Prostate gland (tissue), 2 donors: ENCODE measurements at regions not wholly inside any gene's neighbourhood (a gene's known extent, or its start where the extent isn't known, plus 50 kb on each side); places are given as distances from the start of the nearest gene placed in this dataset.

Experiments used
- DNase-seq: peaks from one replicate; pipeline ENCODE4 v3.0.0-alpha.2; 2019; ENCODE audit warnings: low spot score
- H3K27ac ChIP-seq, 2 donors: fragments of 200-600 bp; sonication (generic); 2 replicates each; pipeline ENCODE4 v1.5.1; 2017 to 2019
- H3K27me3 ChIP-seq: fragments of 200-600 bp; sonication (generic); replicated peaks from 2 replicates; pipeline ENCODE4 v1.5.1; 2019; ENCODE audit not compliant: insufficient read depth
- H3K36me3 ChIP-seq, 2 donors: fragments of 200-600 bp; sonication (generic); 1 replicate in 1 of 2; 2 replicates in 1 of 2; pipeline versions ENCODE4 v1.5.1 to v1.8.1; 2017 to 2019
- H3K4me1 ChIP-seq: fragments of 200-600 bp; sonication (generic); replicated peaks from 2 replicates; pipeline ENCODE4 v1.5.1; 2019
- H3K4me3 ChIP-seq, 2 donors: fragments of 200-600 bp; sonication (generic); 2 replicates each; pipeline ENCODE4 v1.5.1; 2017 to 2019
- H3K9me3 ChIP-seq: fragments of 200-600 bp; sonication (generic); 2 replicates; pipeline ENCODE4 v1.5.1; 2017
- POLR2A ChIP-seq: fragments of 450-650 bp; IDR thresholded peaks from one replicate; pipeline ENCODE4 v1.6.1; 2016; ENCODE audit warnings: antibody characterized with exemption, mild to moderate bottlenecking
- POLR2AphosphoS5 ChIP-seq: sonication (generic); formaldehyde crosslinking; IDR thresholded peaks from one replicate; pipeline ENCODE4 v1.6.1; 2017; ENCODE audit warnings: antibody characterized with exemption
- WGBS: methylation state at CpG from one replicate; pipeline ENCODE4 v1.1.5; 2018; 5-methylcytosine and 5-hydroxymethylcytosine counted together
- intact Hi-C: fragments of 100-400 bp; cut with DNase I; formaldehyde crosslinking; loops from one replicate; pipeline ENCODE4 v1.14.2; 2022
- TF ChIP-seq, protein P1 (sequence below), 4 experiments: fragments of 200-600 bp in 2 of 4; fragments of 450-650 bp in 2 of 4; sonication (generic) in 2 of 4; IDR thresholded peaks; 1 replicate in 3 of 4; 2 replicates in 1 of 4; pipeline ENCODE4 v1.5.1; 2016 to 2019; ENCODE audit warnings: antibody characterized with exemption in 4 of 4, mild to moderate bottlenecking in 2 of 4, moderate library complexity in 2 of 4

- no peaks in the 10 kb centered on the region for H3K4me1 ChIP-seq
- intact Hi-C loops, result no loop called here
- 55% methylated on average over 3 of the region's 3 CpGs for WGBS
Measured at GRCh38 chr13:99640260-99640659, 139.0 kb downstream of the TM9SF2 start.

GRCh38 chr13:99639126-99639525 is 137.9 kb downstream of the TM9SF2 start:
- WGBS, result 76% methylated on average over 4 of the region's 4 CpGs
- H3K27ac ChIP-seq, result no peak overlapping the region

More at GRCh38 chr13:99640260-99640659, 139.0 kb downstream of the TM9SF2 start:
- Histone ChIP-seq H3K27ac (no peak overlapping the region), H3K27me3 (no peaks in the 10 kb centered on the region), H3K36me3 (no peaks in the 10 kb centered on the region), H3K4me3 (no peak overlapping the region), H3K9me3 (no peaks in the 10 kb centered on the region)
- TF ChIP-seq, protein P1, sequence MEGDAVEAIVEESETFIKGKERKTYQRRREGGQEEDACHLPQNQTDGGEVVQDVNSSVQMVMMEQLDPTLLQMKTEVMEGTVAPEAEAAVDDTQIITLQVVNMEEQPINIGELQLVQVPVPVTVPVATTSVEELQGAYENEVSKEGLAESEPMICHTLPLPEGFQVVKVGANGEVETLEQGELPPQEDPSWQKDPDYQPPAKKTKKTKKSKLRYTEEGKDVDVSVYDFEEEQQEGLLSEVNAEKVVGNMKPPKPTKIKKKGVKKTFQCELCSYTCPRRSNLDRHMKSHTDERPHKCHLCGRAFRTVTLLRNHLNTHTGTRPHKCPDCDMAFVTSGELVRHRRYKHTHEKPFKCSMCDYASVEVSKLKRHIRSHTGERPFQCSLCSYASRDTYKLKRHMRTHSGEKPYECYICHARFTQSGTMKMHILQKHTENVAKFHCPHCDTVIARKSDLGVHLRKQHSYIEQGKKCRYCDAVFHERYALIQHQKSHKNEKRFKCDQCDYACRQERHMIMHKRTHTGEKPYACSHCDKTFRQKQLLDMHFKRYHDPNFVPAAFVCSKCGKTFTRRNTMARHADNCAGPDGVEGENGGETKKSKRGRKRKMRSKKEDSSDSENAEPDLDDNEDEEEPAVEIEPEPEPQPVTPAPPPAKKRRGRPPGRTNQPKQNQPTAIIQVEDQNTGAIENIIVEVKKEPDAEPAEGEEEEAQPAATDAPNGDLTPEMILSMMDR (IDR thresholded peaks at IDR 0.05), result no peak
- TF ChIP-seq POLR2A, result no peak
- TF ChIP-seq POLR2AphosphoS5, result no peak
- no peak for DNase-seq

DNA sequence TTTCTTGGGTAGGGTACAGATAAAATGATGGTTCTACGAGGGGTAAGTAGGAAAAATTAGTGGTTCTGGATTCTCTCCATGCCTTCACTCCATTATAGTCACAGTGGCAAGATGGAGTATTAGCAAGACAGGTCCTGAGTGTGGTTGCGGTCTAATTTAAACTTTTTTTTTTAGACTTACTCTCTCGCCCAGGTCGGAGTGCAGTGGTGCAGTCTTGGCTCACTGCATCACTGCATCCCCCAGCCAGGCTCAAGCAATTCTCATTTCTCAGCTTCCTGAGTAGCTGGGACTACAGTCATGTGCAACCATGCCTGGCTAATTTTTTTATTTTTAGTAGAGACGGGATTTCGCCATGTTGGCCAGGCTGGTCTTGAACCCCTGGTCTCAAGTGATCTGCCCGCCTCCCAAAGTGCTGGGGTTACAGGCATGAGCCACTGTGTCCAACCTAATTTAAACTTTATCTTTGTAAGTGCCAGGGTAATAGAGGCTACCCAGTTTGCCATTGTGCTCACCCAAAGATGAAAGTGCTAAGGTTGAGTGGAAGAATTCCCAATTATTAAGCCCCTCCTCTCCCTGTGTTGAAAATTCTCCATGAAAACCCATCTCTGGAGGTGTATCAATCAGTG is 135.6 kb downstream of the TM9SF2 start:
- Histone ChIP-seq H3K4me3 (no peak overlapping the region), H3K9me3 (no peaks in the 10 kb centered on the region), H3K27me3 (no peaks in the 10 kb centered on the region), H3K36me3 (no peaks in the 10 kb centered on the region), H3K27ac (no peak overlapping the region), H3K4me1 (no peaks in the 10 kb centered on the region)
- no peak for DNase-seq
- 96% methylated on average over 7 of the region's 7 CpGs for WGBS
- intact Hi-C loops, result no loop called here
- TF ChIP-seq POLR2A (no peak), POLR2AphosphoS5 (no peak)
- TF ChIP-seq, protein P1 (IDR thresholded peaks at IDR 0.05), result no peak

More at GRCh38 chr13:99639126-99639525, 137.9 kb downstream of the TM9SF2 start:
- no peak for DNase-seq
- H3K4me3 ChIP-seq, result no peak overlapping the region
- H3K4me1 ChIP-seq, result no peaks in the 10 kb centered on the region
- H3K27me3 ChIP-seq, result no peaks in the 10 kb centered on the region
- TF ChIP-seq POLR2A (no peak), POLR2AphosphoS5 (no peak)
- TF ChIP-seq, protein P1 (IDR thresholded peaks at IDR 0.05), result no peak
- intact Hi-C loops, result no loop called here
- no peaks in the 10 kb centered on the region for H3K36me3 ChIP-seq
- H3K9me3 ChIP-seq, result no peaks in the 10 kb centered on the region

DNA sequence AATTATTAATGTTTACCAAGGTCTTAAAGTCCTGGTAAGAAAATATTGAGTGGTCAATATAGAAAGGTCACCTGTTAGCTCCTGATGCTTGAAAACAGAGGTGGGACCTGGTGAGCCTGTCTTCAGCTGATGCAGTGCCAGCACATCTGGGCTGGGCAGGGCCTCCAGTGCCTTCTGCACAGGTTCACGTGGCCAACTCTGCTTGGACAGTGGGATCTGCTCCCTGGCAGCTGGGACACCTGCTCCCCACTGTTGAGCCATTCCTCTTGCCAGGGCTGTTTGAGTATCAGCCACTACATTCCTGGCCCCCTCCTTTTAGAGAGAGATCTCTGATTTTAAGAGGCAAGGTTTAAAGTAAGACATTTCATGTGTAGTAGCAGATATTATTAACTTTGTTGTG is 135.0 kb downstream of the TM9SF2 start:
- Histone ChIP-seq H3K4me3 (no peak overlapping the region), H3K4me1 (no peaks in the 10 kb centered on the region), H3K9me3 (no peaks in the 10 kb centered on the region), H3K36me3 (no peaks in the 10 kb centered on the region), H3K27me3 (no peaks in the 10 kb centered on the region), H3K27ac (no peak overlapping the region)
- 69% methylated on average over 1 of the region's 1 CpG for WGBS
- TF ChIP-seq, protein P1 (IDR thresholded peaks at IDR 0.05), result no peak
- TF ChIP-seq POLR2AphosphoS5 (no peak), POLR2A (no peak)
- intact Hi-C loops, result no loop called here
- no peak for DNase-seq

DNA sequence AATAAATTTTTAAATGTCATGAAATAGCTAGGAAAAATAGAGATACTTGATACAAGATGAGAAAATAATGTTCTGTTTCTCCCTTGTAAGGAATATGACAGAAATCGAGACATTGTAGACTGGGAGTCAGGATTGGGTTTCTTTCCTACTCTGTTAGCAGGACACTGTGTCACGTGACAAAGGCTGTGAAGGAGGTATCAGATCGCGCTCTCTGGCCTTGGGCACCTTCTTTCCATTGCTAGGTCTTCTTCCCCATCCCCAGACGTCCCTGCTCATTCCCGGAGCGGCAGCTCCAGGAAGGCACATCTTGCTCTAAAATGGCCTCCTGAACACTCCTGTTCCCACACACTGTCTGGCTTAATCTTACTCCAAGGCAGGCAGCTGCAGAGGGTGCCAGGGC is 133.4 kb downstream of the TM9SF2 start:
- no peak for DNase-seq
- Histone ChIP-seq H3K4me1 (no peaks in the 10 kb centered on the region), H3K27me3 (no peaks in the 10 kb centered on the region), H3K4me3 (no peak overlapping the region), H3K9me3 (no peaks in the 10 kb centered on the region), H3K36me3 (no peaks in the 10 kb centered on the region), H3K27ac (no peak overlapping the region)
- intact Hi-C loops, result no loop called here
- WGBS, result 84% methylated on average over 7 of the region's 7 CpGs
- no peak for TF ChIP-seq POLR2AphosphoS5
- TF ChIP-seq, protein P1 (IDR thresholded peaks at IDR 0.05), result no peak
- no peak for TF ChIP-seq POLR2A
